Caco-2 (cell line): ENCODE measurements at regions not wholly inside any gene's neighbourhood (a gene's known extent, or its start where the extent isn't known, plus 50 kb on each side); places are given as distances from the start of the nearest gene placed in this dataset.

Experiments
- BruUV-seq: library from RNA; stranded (reverse); fragments of 400-500 nt; replicated peaks from 2 replicates; lab custom pipeline; 2021; lab: Mats Ljungman, UMichigan
- CTCF ChIA-PET: fragments of 300-600 bp; sonication (Branson Sonifier 250); formaldehyde crosslinking; loops from one replicate; lab custom pipeline; 2022; ENCODE audit warnings: antibody characterized with exemption; lab: Charles Lee
- POLR2A ChIA-PET: fragments of 300-600 bp; sonication (Branson Sonifier 250); formaldehyde crosslinking; loops from one replicate; lab custom pipeline; 2022; ENCODE audit warnings: antibody characterized with exemption; lab: Charles Lee
- DNase-seq, 2 experiments: peaks; one replicate each; pipeline versions ENCODE4 v3.0.0 to v3.0.0-alpha.2; 2020 to 2022
- H3K27me3 ChIP-seq: replicated peaks from 2 replicates; pipeline ENCODE4 v1.6.0; 2011; ENCODE audit warnings: low read length; ENCODE audit not compliant: control insufficient read depth, insufficient read depth
- H3K36me3 ChIP-seq: 2 replicates; pipeline ENCODE4 v1.5.1; 2011; ENCODE audit warnings: low read length; ENCODE audit not compliant: control insufficient read depth, insufficient read depth
- H3K4me1 ChIP-seq: fragments of 250-450 bp; sonication (Bioruptor Pico); 2 replicates; pipeline ENCODE4 v1.5.1; 2020; ENCODE audit warnings: mild to moderate bottlenecking
- H3K4me3 ChIP-seq: 2 replicates; pipeline ENCODE4 v1.5.1; 2011; ENCODE audit warnings: low read depth, mild to moderate bottlenecking, control low read depth, low read length
- H3K9me3 ChIP-seq: fragments of 250-450 bp; sonication (Bioruptor Pico); 2 replicates; pipeline ENCODE4 v1.5.1; 2020; ENCODE audit warnings: mild to moderate bottlenecking, moderate library complexity
- H3K27ac Mint-ChIP-seq: one replicate; pipeline ENCODE4 v1.8.0; 2022; ENCODE audit warnings: mixed read lengths; ENCODE audit not compliant: unreplicated experiment
- H3K27me3 Mint-ChIP-seq: one replicate; pipeline ENCODE4 v1.8.0; 2022; ENCODE audit warnings: mixed read lengths; ENCODE audit not compliant: insufficient read depth, unreplicated experiment
- H3K36me3 Mint-ChIP-seq: one replicate; pipeline ENCODE4 v1.8.0; 2022; ENCODE audit warnings: mild to moderate bottlenecking, mixed read lengths; ENCODE audit not compliant: insufficient read depth, unreplicated experiment
- H3K4me1 Mint-ChIP-seq: one replicate; pipeline ENCODE4 v1.8.0; 2022; ENCODE audit warnings: low read depth, mixed read lengths; ENCODE audit not compliant: unreplicated experiment
- H3K4me3 Mint-ChIP-seq: one replicate; pipeline ENCODE4 v1.8.0; 2022; ENCODE audit warnings: mild to moderate bottlenecking, moderate library complexity, mixed read lengths; ENCODE audit not compliant: unreplicated experiment
- H3K9me3 Mint-ChIP-seq: one replicate; pipeline ENCODE4 v1.8.0; 2022; ENCODE audit warnings: mixed read lengths; ENCODE audit not compliant: unreplicated experiment
- intact Hi-C: fragments of 100-400 bp; cut with micrococcal nuclease; formaldehyde crosslinking; loops from one replicate; pipeline ENCODE4 v1.10.0; 2022; ENCODE audit not compliant: unreplicated experiment
- TF ChIP-seq, protein P1 (sequence below), 2 experiments: fragments of 200-600 bp in 1 of 2; IDR thresholded peaks; 1 replicate in 1 of 2; 2 replicates in 1 of 2; pipeline versions ENCODE4 v1.5.1 to v1.8.0; 2011 to 2022; ENCODE audit warnings: antibody characterized with exemption in 1 of 2, control low read depth in 1 of 2, inconsistent platforms in 1 of 2, low read depth in 1 of 2, low read length in 1 of 2, mild to moderate bottlenecking in 1 of 2, moderate library complexity in 1 of 2; ENCODE audit not compliant: insufficient read depth in 1 of 2, severe bottlenecking in 1 of 2, unreplicated experiment in 1 of 2

DNA sequence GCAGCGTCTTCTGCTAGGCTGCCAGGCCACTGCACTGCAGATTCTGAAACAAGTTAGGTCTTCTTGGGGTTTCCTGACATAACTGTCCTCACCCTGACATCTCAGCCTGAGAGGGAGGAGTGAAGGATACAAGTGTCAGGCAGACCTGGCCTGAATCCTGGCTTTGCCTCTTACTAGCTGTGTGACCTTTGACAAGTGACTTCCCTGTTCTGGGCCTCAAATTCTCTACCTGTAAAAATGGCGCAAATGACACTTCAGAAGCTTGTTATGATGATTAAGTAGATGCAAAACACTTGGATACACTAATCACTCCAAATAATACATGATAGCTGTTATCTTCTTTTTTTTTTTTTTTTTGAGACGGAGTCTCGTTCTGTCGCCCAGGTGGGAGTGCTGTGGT, 119.2 kb upstream of the BOD1 start:
- Mint-ChIP-seq H3K27me3 (no peaks in the 10 kb centered on the region), H3K36me3 (peaks cover 5% of the 10 kb centered on the region), H3K4me1 (peaks cover 14% of the 10 kb centered on the region), H3K4me3 (no peak overlapping the region), H3K27ac (no peak overlapping the region), H3K9me3 (no peaks in the 10 kb centered on the region)
- TF ChIP-seq, protein P1, sequence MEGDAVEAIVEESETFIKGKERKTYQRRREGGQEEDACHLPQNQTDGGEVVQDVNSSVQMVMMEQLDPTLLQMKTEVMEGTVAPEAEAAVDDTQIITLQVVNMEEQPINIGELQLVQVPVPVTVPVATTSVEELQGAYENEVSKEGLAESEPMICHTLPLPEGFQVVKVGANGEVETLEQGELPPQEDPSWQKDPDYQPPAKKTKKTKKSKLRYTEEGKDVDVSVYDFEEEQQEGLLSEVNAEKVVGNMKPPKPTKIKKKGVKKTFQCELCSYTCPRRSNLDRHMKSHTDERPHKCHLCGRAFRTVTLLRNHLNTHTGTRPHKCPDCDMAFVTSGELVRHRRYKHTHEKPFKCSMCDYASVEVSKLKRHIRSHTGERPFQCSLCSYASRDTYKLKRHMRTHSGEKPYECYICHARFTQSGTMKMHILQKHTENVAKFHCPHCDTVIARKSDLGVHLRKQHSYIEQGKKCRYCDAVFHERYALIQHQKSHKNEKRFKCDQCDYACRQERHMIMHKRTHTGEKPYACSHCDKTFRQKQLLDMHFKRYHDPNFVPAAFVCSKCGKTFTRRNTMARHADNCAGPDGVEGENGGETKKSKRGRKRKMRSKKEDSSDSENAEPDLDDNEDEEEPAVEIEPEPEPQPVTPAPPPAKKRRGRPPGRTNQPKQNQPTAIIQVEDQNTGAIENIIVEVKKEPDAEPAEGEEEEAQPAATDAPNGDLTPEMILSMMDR (IDR thresholded peaks at IDR 0.05; ENCODE audit: insufficient read depth in 1 of 2, low read depth in 1 of 2, low read length in 1 of 2, severe bottlenecking in 1 of 2, unreplicated experiment in 1 of 2): no peak
- H3K9me3 ChIP-seq: no peaks in the 10 kb centered on the region
- no peak overlapping the region for H3K4me3 ChIP-seq
- DNase-seq: no peak
- intact Hi-C loops: no loop called here
- no peaks in the 10 kb centered on the region for H3K27me3 ChIP-seq
- 0 out of 2 replicates have a peak, but pooled peaks cover 14% of the 10 kb centered on the region for H3K4me1 ChIP-seq
- CTCF ChIA-PET: no interaction called here
- H3K36me3 ChIP-seq: no peaks in the 10 kb centered on the region
- POLR2A ChIA-PET: no interaction called here
- no TSS peak for BruUV-seq

DNA sequence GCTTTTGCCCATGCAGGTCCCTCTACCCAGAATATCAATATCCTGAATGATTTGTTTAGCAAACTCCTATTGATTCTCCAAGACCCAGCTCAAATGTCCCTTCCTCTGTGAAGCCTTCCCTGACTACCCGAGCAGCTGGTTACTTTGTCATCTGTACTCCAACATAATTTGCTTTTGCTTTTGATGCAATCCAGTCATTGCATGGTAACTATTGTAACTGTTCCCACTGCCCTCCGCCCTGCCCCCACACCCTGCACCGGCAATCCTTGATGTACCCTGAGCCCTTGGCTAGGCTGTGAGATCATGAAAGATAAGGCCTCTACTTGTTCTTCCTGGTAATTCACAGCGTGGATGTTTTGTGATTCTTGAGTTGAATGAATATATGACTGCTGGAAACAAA, 119.9 kb upstream of the BOD1 start:
- Mint-ChIP-seq H3K27me3 (no peaks in the 10 kb centered on the region), H3K36me3 (no peaks in the 10 kb centered on the region), H3K27ac (no peak overlapping the region), H3K4me1 (peaks cover 20% of the 10 kb centered on the region), H3K9me3 (no peaks in the 10 kb centered on the region), H3K4me3 (no peak overlapping the region)
- intact Hi-C loops: no loop called here
- H3K9me3 ChIP-seq: no peaks in the 10 kb centered on the region
- no peaks in the 10 kb centered on the region for H3K27me3 ChIP-seq
- BruUV-seq: no TSS peak
- CTCF ChIA-PET: no interaction called here
- POLR2A ChIA-PET: no interaction called here
- H3K4me3 ChIP-seq: no peak overlapping the region
- 0 out of 2 replicates have a peak, but pooled peaks cover 14% of the 10 kb centered on the region for H3K4me1 ChIP-seq
- no peak for DNase-seq
- no peaks in the 10 kb centered on the region for H3K36me3 ChIP-seq
- TF ChIP-seq, protein P1 (IDR thresholded peaks at IDR 0.05; ENCODE audit: insufficient read depth in 1 of 2, low read depth in 1 of 2, low read length in 1 of 2, severe bottlenecking in 1 of 2, unreplicated experiment in 1 of 2): no peak

DNA sequence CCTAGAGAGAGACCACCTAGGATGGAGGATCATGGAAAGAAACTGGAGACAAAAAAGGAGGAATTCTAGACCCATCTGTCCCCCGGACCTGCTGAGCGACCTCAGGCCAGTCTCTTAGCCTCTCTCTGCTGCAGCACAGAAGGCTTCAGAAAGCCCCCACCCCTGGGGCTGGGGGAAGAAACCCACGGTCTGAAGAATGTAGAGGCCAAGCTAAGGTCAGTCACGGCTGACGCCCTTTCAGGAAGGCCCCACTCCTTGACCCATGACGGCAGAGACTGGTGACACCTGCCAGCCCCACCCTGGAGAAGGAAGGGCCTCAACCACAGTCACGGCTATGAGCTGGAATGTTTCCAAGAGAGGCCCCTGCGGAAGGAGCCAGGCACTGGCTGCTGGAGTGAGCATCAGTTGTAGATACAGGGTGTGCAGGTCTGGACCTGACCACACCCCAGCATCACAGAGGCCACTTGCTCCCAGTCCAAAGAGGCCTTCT, 120.5 kb upstream of the BOD1 start:
- intact Hi-C loops: no loop called here
- Mint-ChIP-seq H3K27ac (peak overlapping the region; percentile 13), H3K9me3 (no peaks in the 10 kb centered on the region), H3K36me3 (no peaks in the 10 kb centered on the region), H3K27me3 (no peaks in the 10 kb centered on the region), H3K4me3 (no peak overlapping the region), H3K4me1 (peaks cover 21% of the 10 kb centered on the region)
- Histone ChIP-seq H3K4me1 (0 out of 2 replicates have a peak, but pooled peaks cover 14% of the 10 kb centered on the region), H3K4me3 (no peak overlapping the region), H3K36me3 (no peaks in the 10 kb centered on the region), H3K9me3 (no peaks in the 10 kb centered on the region), H3K27me3 (no peaks in the 10 kb centered on the region)
- ChIA-PET POLR2A (no interaction called here), CTCF (no interaction called here)
- TF ChIP-seq, protein P1 (IDR thresholded peaks at IDR 0.05; ENCODE audit: insufficient read depth in 1 of 2, low read depth in 1 of 2, low read length in 1 of 2, severe bottlenecking in 1 of 2, unreplicated experiment in 1 of 2): no peak
- BruUV-seq: no TSS peak
- peak; percentile 43 to 74 for DNase-seq
